T-helper 2 cell (primary cell): ENCODE measurements at regions not wholly inside any gene's neighbourhood (a gene's known extent, or its start where the extent isn't known, plus 50 kb on each side); places are given as distances from the start of the nearest gene placed in this dataset.

Source experiments
- DNase-seq, 5 experiments: peaks; one replicate each; pipeline versions ENCODE4 v3.0.0 to v3.0.0-alpha.2; 2012 to 2022

DNA sequence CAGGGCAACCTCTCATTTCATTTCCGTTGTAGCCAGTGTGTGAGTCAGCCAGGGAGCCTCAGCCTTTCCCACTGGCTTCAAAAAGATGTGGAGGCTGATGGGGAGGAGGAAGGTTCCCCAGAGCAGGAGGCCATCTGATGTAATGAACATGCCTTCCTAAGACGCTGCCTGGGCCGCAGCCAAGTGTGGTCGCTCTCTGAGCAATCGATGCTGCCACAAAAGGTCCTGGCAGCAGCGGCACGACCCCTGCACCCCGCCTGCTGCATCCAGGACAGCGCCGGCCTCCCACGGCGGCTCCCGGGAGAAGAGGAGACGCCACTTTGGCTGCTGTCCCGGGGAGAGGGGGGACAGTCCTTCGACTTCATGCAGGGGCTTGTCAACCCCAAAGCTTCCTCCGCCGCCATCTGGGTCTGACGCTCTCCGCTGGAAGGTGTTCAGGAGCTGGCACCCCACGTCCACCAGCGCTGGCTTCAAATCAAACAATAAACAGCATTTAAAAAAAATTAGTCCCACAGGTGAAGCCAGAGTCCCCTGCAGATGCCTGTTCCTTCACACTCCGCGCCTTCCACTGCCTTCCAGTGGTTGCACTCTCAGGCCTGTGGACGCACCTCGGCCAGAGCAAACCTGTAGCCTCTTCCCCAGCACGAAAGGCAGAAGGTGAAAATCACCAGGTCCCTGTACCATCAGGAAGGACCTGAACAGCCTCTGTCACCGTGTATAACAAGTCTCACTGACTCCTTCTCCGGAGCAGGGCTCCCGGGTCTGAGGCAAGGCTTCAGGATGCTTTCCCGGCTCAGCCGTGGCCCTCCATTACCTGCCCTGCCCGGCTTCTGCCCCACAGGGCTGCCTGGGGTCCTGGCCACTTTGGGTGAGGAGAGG lies 930.7 kb downstream of the BRD1 start:
- no peak for DNase-seq

DNA sequence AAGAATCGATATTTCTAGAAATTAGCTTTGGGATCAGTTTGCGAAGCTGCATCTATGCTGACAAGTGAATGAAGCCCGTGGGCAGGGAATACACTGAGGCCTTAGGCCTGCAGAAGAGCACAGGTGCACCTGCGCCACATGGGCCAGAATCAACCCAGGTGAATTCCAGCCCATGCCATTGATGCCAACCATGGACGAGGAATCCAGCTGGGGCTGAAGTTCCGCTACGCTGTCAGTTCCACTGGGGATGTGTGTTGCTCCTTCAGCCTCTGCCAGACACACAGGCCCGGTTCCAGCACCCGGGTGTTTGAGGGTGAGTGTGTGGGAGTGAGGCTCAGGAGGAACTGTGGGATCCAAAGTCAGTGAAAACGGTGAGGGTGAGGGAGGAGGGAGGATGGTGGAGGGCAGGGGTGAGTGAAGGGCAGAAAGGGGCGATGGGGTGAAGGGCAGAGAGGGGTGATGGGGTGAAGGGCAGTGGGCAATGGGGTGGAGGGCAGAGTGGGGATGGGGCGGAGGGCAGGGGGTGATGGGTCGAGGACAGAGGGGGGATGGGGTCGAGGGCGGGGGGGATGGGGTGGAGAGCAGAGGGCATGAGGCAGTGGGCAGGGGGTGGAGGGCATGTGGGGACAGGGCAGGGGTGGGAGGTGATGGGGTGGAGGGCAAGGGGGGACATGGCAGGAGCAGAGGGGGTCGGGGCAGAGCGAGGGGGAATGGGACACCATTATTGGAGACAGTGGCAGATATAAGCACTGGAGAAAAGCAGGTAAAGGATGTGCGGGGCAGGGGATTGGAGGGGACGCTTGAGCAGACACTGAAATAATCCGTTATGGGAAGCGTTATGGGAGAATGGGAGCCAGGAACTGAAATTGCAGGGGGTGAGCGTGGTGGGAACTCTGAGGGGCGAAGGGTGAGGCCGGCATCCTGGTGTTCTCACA lies 931.6 kb downstream of the BRD1 start:
- no peak for DNase-seq

DNA sequence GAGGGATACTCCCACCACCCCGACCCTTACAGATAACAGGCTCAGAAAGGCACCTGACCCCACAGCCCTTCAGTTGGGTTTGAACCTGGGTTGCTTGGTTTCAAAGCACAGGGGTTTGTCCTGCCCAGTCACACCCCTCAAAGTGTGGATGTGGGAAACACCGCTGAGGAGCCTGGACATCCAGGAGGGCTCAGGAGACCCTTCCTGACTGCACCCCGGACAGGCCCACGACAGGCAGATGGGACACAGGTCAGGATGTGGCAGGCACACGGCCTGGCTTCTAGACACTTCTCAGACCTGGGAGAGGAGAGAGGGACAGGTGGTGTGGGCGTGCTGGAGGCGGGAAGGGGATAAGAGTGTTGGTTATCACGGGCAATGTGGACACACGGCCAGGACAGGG lies 932.3 kb downstream of the BRD1 start:
- DNase-seq: no peak

DNA sequence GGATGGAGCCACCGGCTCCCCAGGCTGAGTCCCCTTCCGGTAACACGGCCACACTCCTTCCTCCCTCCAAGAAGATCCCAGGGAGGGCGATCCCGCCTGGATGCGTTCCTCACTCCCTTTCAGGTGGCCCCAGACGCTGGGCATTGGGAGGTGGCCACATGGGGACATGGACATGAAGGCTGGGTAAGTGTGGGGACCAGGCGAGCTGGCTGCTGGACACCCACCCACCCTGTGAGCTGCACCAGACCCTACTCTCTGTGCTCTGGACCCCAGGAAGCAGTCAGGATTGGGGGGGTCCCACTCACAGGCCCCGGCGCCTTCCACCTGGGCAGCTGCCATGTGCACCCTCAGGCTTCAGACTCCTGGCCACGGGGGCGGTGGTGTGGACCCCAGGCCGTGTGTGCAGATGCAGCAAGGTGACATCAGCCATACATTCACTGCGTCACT lies 932.8 kb downstream of the BRD1 start:
- DNase-seq: no peak

DNA sequence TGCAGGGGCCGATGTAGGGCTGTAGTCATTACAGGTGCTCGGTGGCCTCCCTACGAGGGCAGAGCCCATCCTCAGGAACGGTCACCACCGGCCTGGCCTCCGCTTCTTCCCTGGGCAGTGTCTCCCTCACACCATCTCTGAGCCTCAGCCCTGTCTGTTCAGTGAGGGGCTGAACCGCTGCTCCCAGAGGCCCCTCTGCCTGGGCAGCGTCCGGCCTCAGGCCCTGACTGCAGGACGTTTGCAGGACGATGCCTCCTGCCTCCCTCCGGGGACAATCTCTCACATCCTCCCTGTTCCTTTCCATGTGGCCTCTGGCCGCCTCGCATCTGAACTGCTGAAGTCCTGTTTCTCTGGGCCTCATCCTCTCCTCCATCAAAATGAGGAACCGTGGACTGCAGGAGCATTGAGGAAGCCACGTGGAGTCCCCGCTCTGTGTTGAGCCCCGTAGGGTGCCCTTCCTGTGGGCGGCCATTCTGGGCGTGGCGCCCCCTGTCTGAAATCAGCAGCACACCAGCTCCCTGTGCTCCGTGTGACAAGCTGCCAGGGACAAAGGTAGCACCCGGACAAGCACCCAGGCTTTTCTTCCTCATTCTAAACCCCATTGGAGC lies 933.5 kb downstream of the BRD1 start:
- DNase-seq: no peak

DNA sequence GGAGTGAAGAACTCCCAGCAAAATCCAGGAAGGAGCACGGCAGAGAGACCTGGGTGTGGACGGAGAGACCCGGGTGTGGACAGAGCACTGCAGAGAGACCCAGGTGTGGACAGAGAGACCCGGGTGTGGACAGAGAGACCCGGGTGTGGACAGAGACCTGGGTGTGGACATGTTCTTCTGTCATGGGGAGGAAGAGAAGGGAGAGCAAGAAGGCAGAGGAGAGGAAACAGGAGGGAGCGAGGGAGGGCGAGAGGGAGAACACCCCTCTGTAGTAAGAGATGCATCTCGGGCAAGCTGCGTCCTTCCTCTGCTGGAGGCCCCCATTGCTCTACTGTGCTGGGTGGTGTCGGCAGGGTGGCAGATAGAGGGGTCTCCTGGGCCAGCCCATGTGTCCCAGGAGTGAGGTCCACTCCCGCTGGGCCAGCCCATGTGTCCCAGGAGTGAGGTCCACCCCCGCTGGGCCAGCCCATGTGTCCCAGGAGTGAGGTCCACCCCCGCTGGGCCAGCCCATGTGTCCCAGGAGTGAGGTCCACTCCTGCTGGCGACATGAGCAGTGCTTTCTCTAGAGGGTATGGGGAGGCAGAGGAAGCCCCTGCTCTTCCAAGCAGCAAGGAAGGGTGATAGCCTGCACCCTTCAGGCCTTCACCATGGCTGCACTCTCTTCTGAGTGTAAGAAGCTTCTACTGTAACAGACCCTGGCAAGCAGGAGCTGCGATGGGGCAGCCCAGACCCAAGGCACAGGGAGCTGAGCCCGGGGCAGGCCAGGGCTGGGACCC lies 934.2 kb downstream of the BRD1 start:
- no peak for DNase-seq

DNA sequence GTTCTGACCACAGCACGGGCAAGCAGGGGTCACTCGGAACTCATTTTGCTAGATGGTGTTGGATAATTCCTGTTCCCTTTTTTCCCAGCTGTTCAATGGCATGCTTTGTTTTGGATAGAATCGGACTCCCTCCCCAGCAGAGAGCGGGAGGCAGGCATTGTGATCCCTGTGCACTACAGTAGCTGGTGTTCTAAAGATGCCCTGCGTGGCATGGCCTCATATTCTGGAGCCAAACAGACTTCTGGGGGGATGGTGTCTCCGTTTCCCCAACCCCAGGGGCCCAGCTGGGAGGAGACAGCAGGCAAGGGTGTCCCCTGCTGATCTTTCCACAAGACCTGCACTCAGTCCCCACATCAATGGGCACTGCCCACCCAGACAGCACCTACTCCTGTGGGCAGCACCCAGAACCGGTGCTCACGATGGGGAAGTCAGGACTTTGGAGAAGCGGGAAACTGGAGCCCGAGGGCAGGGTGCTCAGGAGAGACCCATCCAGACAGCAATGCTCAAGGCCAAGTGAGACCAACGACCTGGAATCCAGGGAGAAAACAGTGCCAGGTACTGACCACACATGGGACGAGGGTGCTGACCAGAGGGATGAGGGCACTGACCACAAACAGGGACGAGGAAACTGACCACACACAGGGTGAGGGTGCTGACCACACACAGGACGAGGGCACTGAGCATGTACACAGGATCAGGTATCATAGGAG lies 934.9 kb downstream of the BRD1 start:
- DNase-seq: no peak

DNA sequence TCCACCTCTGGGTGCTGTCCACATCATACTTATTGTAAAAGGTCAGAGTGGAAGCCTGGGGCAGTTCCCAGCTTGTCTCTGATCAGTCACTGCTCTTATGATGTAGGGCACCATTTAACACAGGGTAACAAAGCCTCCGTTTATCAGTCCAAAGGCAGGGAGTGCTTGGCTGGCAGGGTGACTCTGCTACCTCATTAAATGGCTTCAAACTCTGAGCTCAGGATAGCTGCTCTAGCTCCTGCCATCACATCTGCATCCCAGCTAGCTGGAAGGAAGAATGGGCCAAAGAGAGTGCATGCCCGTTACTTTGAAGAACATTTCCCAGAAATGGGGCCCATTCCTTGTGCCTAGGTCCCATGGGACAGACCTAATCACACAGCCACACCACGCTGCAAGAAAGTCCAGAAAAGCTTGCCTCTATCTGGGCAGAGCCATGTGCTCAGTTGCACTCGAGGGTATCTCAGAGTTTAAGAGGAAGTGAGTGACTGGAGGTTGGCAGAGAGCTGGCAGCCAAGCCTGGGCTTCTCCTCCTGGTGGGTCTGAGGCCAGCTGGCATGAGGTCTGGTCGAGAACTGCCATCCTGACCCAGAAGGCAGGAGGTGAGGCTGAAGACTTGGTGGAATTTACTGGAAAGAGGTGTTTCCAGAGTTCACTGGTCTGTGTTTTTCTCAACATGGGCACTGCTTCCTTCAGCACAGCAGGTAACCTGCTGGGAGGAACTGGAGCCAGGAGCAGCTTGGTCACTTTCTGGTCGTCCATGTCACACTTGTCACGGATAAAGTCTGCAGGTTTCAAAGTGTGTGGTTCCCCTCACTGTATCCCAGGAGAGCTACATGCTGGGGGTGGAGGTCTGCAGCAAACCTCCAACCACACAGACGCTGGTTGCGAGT lies 935.7 kb downstream of the BRD1 start:
- DNase-seq: no peak

DNA sequence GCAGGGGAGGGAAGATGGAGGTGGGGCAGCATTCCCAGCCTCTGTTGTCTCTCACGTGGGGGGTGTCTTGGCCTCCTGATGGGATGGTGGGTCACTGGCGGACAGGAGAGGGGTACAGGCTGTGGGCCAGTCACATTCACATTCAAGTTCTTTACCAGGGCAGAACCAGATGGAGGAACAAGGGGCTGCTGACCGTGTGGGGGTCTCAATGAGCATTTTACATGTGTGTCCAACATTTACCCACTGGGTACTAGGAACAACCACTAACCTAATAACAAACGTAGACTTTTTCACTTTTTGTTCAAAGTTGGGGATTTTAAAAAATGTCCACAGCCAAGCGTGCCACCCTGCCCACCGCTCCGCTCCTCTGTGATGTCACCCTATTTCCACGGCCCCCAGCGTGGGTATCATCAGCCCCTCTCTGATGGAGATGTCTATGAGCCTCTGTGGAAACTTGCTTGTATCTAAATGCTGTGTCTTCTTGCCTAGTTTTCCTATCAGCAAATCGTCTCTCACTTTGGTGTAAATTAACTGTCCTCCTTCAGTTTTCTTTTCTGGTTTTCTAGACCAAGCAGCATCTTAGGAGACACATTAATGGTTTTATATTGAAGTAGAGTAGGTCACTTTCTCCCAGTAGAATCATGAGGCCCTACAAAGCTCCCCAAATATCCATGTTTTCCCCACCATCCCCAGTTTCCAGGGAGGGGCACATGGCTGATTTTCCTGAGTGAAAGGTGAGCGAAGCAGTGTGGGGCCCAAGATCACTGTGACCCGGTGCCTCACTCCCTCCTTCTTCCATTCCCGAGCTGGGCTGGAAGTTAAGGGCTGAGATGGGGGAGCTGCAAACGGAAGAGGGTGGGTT lies 936.7 kb downstream of the BRD1 start:
- DNase-seq: no peak

DNA sequence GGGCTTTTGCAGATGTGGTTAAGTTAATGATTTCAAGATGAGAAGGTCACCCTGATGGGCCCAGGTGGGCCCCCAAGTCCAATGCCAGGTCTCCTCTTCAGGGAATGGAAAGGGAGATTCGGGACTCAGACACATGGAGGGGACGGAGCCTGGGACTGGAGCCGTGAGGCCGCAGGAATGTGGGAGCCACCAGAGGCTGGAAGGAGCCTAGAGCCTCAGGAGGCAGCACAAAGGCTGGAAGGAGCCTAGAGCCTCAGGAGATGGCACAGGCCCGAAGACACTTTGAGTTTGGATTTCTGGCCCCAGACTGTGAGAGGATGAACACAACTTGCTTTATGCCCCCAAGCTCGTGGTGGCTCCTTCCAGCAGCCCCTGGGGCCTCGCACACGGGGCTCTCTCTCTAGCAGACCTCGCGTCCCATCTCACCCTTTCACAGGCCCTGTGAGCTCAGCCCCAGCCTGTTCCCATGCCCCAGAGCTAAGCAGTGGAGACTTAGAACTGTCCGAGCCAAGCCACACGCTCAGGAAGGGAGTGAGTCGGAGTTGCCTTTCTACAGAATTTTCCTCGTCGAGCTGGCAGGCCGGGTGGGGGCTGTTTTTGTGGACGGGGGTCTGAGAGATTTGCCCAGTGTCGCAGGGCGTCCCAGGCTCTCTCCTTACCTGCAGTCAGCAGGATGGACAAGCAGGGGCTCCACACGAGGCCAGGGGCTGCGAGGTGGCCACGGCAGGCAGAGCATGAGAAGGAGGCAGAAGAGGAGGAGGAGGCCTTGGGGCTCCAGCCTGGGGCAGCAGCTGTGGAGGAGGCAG lies 937.6 kb downstream of the BRD1 start:
- DNase-seq: no peak

DNA sequence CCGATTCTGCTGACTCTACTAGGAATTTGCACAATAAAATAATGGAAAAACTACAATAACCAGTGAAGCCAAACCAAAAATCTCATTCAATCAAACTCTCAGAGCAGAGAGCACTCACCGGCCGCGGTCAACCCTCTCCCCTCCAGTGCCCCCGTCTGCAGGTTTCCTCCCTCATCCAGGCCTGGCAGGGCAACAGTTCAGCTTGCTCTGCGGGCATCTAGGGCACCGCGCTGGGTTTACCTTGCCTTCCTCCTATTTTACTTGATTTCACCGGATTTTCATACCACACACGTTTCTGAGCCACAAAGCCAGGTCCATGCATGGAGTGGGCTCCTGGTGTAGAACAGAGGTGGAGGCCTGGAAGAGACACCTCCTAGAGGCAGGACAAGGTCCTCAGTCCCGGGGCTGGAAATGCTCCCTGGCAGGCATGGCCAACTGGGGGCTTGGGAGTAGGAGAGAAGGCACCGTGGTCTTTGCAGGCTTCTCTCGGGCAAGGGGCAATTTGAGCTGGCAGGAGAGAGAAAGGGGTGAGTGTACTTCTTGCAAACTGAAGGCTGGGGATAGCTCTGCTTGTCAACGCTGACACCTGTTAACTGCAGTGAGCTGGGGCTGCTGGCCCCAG lies 938.4 kb downstream of the BRD1 start:
- DNase-seq: no peak

DNA sequence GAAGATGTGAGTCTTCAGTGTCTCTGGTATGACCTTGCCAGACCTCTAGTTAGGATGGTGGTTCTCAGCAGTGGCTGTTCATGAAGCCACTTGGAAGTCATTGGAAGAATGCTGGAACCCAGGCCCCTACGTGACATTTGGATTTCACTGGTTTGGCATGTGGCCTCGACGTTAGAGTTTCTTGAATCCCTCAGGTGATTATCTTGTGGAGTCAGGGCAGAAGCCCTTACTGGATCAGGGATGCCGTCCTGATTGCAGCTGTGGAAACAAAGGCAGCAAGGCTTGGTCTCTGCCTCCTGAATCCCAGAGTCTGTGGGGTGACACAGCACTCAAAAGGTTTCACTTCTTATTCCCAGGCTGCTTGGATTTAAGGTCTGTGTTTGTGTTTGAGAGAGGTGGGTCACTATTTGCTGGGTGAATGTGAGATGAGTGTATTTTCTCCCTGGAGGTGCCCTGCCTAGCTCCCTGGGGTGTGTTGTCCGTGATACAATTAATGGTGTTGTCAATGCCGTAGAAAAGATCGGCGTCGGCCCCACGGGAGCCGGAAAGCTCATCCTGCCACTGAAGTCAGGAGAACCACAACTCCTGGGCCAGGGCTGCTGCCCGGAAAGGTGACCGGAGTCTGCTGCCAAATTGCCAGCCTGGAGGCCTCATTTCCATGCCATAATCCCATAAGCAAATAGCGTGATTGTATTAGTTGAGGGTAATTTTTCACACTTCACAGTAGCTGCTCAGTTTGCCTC lies 939.0 kb downstream of the BRD1 start:
- DNase-seq: no peak

DNA sequence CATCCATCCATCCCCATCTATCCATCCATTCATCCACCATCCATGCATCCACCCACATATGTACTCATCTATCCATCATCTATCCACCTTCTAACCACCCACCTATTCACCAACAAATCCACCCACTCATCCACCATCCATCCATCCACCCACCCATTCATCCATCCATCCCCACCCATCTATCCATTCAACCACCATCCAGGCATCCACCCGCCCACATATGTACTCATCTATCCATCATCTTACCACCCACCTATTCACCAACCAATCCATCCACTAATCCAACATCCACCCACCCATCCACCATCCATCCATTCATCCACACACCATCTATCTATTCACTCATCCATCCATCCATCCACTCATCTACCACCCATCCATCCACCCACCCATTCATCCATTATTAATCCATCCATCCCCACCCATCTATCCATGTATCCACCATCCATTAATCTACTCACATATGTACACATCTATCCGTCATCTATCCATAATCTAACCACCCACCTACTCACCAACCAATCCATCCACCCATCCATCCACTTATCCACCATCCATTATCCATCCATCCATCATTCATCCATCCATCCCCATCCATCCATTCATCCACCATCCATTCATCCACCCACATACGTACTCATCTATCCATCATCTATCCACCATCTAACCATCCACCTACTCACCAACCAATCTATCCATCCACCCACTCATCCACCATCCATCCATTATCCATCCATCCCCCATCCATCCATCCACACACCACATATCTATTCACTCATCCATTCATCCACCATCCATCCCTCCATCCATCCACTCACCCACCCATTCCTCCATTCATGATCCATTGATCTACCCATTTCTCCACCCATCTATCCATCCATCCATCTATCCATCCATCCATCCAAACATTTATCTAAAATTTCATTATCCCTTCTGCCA lies 940.0 kb downstream of the BRD1 start:
- DNase-seq: no peak

DNA sequence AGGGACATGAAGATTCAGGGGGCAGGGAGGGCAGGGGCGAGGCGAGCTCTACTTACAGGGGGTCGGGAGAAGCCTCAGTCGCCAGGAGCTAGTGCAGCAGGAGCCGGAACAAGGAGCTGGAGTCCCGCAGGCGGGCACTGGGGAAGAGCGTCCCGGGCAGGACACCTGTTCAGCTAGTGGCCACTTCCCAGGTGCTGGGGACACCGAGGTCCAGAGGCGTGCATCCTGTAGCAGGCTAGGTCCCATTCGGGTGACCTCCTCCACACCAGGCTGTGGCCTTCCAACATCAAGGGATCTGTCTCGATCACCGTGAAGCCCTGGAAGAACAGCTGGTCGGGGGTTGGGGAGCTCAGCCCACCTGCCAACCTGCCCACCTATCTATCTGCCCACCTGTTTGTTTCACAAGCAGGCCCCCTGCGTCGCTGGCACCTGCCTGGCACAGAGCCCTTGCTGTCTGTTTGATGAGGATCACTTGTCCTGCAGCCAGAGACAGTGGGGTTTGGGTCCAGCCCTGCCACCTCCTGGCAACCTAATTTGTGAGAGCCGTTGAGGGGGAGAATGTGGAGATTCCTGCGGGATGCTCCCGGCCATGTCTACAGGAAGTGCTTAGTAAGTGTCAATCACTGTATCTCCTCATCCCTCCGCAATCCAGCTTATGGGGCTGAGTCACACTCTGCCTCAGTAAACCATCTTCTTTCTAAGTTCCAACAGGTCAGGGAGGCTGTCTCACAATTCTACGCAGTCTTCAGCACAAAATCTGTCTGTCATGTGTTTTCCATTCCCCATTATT lies 940.9 kb downstream of the BRD1 start:
- DNase-seq: no peak

DNA sequence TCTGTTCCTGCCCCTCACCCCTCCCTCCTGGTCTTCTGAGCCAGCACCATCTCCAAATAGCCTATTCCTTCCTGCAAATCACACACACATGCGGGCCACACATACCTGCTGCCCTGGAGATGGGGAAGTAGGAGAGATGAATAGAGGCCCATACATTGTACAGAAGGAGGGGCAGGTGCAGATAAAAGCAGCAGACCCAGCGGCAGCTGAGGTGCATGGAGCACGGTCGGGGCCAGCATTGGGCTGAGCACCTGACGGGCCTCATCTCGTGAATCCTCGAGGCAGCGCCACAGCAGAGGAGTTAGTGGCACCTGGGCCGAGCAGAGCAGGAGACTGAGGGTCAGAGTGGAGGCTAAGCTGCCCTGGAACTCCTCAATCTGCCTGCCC lies 941.8 kb downstream of the BRD1 start:
- DNase-seq: no peak
